ENCODE measurements at regions not wholly inside any gene's neighbourhood (a gene's known extent, or its start where the extent isn't known, plus 50 kb on each side); places are given as distances from the start of the nearest gene placed in this dataset.
"Not testable (repeated sequence)": the region's sequence is repeated elsewhere in the genome, so short reads cannot be mapped to it uniquely, and the experiment has no call there.

DNA sequence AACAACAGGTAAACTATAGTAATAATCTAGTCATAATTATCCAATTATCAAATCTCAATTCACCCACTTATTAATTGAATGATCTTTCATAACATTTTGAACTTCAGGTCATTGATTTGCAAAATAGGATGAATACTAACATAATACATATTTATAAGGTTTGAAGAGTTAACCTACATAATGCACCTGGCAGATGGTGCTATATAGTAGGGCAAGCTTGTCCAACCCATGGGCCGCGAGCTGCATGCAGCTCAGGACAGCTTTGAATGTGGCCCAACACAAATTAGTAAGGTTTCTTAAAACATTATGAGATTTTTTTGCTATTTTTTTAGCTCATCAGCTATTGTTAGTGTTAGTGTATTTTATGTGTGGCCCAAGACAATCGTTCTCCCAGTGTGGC, 815.8 kb upstream of the ID2 start:
- Mint-ChIP-seq H3K27me3 (peaks cover 4% of the 10 kb centered on the region), H3K4me1 (ENCODE audit: low read depth) (no peaks in the 10 kb centered on the region), H3K36me3 (ENCODE audit: low read depth) (no peaks in the 10 kb centered on the region), H3K4me3 (no peak overlapping the region), H3K27ac (no peak overlapping the region), H3K9me3 (no peaks in the 10 kb centered on the region)

DNA sequence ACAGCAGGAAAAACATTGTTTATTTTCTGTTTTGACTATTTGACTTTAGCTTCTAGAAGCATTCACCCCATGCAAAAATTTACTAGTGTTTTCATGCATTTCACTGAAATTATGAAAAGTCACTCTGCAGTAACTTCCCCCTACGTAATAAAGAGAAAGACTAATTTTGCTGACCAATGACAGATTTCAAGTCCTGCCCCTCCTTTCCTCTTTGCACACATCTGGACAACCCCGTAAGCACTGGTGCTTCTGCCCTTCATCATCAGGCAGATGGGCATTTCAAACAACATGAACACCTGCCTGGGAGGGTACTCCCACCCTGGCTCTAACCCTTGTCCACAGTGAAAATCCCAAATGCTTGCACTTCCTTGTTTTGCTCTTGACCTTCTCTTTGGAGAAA, 815.0 kb upstream of the ID2 start:
- Mint-ChIP-seq H3K4me1 (ENCODE audit: low read depth) (no peaks in the 10 kb centered on the region), H3K36me3 (ENCODE audit: low read depth) (no peaks in the 10 kb centered on the region), H3K27me3 (peaks cover 4% of the 10 kb centered on the region), H3K4me3 (no peak overlapping the region), H3K27ac (no peak overlapping the region), H3K9me3 (no peaks in the 10 kb centered on the region)

DNA sequence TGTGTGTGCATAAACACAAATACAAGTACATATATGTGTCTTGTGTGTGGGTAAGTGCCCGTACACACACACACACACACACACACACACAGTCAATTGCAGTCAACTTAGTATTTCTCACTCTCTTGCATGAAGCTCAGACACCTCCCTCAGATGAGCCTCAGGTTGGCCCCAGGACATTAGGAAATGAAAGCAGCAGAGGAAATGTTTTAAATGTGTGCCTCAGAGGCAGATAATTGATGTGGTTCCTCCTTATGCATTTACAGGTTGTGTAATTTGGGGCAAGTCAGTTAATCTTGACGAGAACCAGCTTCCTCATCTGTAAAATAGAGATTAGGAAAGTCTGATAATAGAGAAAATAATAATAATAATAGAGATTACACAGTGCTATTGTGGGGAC, 814.0 kb upstream of the ID2 start:
- Mint-ChIP-seq H3K27me3 (peaks cover 4% of the 10 kb centered on the region), H3K4me1 (ENCODE audit: low read depth) (no peaks in the 10 kb centered on the region), H3K9me3 (no peaks in the 10 kb centered on the region), H3K36me3 (ENCODE audit: low read depth) (no peaks in the 10 kb centered on the region), H3K4me3 (no peak overlapping the region), H3K27ac (no peak overlapping the region)

DNA sequence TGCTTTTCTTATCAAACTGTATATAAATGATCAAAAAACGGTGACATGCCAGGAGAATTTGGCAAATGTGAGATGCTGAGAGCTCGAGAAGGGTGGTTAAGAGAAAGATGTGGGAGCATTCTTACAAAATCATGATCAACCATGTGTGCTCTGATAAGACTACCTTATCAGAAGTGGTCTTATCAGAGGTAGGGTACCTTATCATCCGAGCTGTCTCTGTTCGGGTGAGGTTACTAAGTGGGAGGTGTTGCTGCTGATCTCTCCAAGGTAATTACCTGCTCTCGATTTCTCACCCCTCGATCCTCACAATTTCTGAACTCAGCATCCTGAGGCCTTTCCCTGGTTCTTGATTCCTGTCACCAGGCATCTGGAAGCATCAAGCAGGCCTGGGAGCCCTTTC, 813.0 kb upstream of the ID2 start:
- no peaks in the 10 kb centered on the region for H3K4me1 Mint-ChIP-seq (ENCODE audit: low read depth)
- no peaks in the 10 kb centered on the region for H3K36me3 Mint-ChIP-seq (ENCODE audit: low read depth)
- H3K27ac Mint-ChIP-seq: no peak overlapping the region
- H3K9me3 Mint-ChIP-seq: no peaks in the 10 kb centered on the region
- no peak overlapping the region for H3K4me3 Mint-ChIP-seq
- peaks cover 4% of the 10 kb centered on the region for H3K27me3 Mint-ChIP-seq

DNA sequence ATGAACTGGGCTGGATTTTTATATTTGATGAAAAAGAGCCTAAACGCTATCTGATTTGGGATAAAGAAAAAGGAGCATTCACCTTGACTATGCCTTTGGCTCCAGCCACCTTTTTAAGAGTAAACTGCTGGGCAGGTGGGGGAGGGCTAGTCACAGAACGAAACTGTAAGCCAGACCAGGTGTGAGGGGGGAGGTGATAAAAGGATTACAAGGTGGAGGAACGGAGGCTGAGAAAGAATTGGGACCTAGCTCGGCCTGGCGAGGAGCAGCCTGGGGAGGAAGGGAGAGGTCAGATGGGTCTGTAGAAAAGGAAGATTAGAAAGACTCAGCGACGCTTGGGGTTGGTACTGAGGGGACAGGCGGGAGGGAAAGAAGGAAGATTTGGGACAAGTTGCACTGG, 805.4 kb upstream of the ID2 start:
- not testable (repeated sequence) for H3K36me3 Mint-ChIP-seq (ENCODE audit: low read depth); H3K4me1 Mint-ChIP-seq (ENCODE audit: low read depth); H3K9me3 Mint-ChIP-seq; H3K27ac Mint-ChIP-seq; H3K4me3 Mint-ChIP-seq; H3K27me3 Mint-ChIP-seq

DNA sequence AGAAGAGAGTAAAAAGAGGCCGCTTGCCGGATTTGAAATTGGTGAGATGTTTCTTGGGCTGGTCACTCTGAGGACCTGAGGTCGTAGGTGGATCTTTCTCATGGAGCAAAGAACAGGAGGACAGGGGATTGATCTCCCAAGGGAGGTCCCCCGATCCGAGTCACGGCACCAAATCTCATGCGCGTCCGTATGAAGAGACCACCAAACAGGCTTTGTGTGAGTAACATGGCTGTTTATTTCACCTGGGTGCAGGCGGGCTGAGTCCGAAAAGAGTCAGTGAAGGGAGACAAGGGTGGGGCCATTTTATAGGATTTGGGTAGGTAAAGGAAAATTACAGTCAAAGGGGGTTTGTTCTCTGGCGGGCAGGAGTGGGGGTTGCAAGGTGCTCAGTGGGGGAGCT, 803.6 kb upstream of the ID2 start:
- H3K36me3 Mint-ChIP-seq (ENCODE audit: low read depth); H3K4me3 Mint-ChIP-seq; H3K4me1 Mint-ChIP-seq (ENCODE audit: low read depth): not testable (repeated sequence)

DNA sequence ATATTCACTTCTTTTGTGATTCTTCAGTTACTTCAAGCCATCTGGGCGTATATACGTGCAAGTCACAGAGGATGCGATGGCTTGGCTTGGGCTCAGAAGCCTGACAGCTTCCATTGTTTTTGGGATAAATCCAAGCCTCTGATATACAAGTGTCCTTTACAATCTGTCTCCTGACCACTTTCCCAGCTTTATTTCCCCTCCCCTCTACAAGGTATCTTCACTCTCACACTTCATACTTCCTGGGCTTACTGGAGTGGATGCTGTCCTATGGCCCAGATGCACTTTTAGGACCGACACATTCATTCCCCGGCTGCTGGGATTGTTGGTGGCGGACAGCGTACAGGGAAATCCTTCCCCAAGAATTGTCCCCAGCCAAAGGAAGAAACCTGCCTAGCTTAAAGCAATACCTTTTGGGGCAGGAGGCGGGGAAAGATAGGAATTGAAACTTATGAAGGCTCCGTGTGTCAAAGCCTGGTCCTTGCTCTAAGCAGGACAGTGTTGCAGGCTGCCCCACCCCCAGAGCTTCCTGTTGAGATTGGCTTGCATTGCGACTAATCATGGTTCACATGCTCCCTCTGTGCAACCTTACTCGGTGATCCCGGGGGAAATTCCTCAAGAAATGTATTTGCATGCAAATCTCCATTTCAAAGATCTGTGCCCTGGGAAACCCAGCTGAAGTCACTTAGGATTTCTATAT, 802.9 kb upstream of the ID2 start:
- H3K27ac Mint-ChIP-seq: no peak overlapping the region

More for the DNA sequence above, 803.6 kb upstream of the ID2 start:
- H3K9me3 Mint-ChIP-seq, H3K27ac Mint-ChIP-seq, H3K27me3 Mint-ChIP-seq: not testable (repeated sequence)

DNA sequence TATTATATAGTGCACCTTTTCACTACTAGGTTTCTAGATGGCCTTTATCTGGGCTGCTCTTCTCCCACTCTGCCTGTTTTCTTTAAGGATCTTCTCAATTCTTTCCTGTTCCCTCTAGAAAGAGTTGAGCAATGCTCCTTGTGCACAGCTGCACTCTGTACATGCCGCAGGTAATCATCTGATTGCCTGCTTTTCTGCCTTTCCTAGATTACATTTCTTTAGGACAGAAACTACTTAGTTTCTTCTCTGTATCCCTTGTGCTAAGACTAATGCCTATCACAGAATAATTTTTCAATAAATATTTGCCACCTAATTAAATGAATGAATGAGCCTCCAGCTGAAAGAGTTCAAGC, 802.4 kb upstream of the ID2 start:
- Mint-ChIP-seq H3K27ac (no peak overlapping the region), H3K36me3 (ENCODE audit: low read depth) (no peaks in the 10 kb centered on the region)

More for the DNA sequence above, 802.9 kb upstream of the ID2 start:
- Mint-ChIP-seq H3K4me1 (ENCODE audit: low read depth) (no peaks in the 10 kb centered on the region), H3K27me3 (no peaks in the 10 kb centered on the region), H3K4me3 (no peak overlapping the region), H3K36me3 (ENCODE audit: low read depth) (no peaks in the 10 kb centered on the region), H3K9me3 (peaks cover 5% of the 10 kb centered on the region)

DNA sequence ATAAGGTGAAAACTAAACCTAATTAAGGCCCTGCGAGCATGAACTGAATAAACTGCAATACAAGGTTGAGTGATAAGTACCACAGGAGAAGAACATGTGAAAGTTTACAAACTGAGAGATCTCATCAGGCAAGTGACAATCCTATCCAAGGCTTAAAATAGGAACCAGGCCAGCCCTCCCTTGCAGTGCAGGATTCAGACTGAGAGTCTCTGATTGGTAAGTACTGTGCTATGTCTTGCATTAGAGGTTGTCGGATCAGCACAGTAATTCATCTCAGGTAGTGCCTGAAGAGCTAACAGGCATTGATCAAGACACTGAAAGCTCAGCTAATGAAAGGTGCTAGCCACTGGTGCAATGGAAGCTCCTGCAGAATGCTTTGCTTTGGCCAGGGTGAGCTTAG, 801.7 kb upstream of the ID2 start:
- Mint-ChIP-seq H3K27ac (no peak overlapping the region), H3K27me3 (no peaks in the 10 kb centered on the region), H3K9me3 (peaks cover 5% of the 10 kb centered on the region), H3K36me3 (ENCODE audit: low read depth) (no peaks in the 10 kb centered on the region), H3K4me3 (no peak overlapping the region), H3K4me1 (ENCODE audit: low read depth) (no peaks in the 10 kb centered on the region)

More for the DNA sequence above, 802.4 kb upstream of the ID2 start:
- no peaks in the 10 kb centered on the region for H3K27me3 Mint-ChIP-seq
- no peaks in the 10 kb centered on the region for H3K4me1 Mint-ChIP-seq (ENCODE audit: low read depth)
- peaks cover 5% of the 10 kb centered on the region for H3K9me3 Mint-ChIP-seq
- H3K4me3 Mint-ChIP-seq: no peak overlapping the region

DNA sequence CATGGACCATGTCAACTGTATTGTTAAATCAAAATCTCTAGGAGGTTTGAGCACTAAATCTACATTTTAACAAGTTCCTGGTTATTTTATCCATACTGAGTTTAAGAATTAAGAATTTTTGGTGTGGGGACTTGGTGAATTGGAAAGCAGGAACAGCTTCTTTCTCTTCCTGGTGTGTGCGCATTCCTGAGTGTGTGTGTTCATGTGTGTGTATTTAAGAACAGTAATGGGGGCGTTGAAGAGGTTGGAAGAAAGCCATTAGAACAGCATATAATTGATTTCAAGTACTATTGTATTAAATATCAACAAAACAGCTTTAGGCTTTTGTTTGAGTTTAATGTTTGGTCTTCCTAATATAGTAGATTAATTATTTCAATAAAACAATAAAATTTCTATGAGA, 801.3 kb upstream of the ID2 start:
- H3K9me3 Mint-ChIP-seq: peaks cover 5% of the 10 kb centered on the region
- no peaks in the 10 kb centered on the region for H3K27me3 Mint-ChIP-seq
- H3K4me1 Mint-ChIP-seq (ENCODE audit: low read depth): no peaks in the 10 kb centered on the region

DNA sequence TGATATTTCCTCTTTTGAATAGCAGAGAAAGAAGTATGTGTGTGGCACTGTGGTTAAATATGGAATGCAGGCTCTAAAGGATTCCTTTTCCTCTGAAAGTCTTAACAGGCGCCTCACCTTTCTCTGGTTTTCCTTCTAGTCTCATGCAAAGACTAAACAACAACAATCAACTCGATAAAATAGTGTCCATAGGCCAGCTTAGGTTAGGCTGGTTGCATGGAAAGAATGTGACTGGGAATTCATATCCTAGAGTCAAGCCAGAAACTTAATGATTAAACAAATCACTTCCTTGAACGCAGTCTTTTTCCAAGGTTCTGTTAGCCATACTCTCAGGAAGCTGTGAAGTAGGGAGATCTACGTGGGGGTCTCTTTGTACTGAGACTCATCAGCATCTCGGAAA, 800.8 kb upstream of the ID2 start:
- peaks cover 5% of the 10 kb centered on the region for H3K9me3 Mint-ChIP-seq

More for the DNA sequence above, 801.3 kb upstream of the ID2 start:
- no peak overlapping the region for H3K27ac Mint-ChIP-seq
- no peaks in the 10 kb centered on the region for H3K36me3 Mint-ChIP-seq (ENCODE audit: low read depth)
- no peak overlapping the region for H3K4me3 Mint-ChIP-seq

DNA sequence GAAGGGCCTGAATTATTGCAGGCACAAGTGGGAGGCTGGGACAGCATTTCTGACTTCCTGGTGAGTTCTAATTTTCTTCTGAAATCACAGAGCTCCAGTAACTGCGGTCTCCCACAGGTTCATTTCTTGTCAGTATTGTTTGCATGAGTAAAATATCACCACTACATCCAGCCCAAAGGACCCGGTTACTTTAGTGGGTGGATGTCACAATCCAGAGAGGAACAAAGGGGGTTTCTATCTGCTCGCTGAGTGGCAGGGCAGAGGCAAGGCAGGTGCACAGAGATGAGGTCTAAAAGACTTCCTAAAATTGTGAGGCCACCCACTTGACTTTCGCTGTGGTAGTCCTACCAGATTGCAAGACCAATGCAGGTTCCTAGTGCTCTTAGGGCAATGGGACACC, 800.4 kb upstream of the ID2 start:
- Mint-ChIP-seq H3K4me3 (no peak overlapping the region), H3K27ac (no peak overlapping the region), H3K9me3 (peaks cover 5% of the 10 kb centered on the region), H3K36me3 (ENCODE audit: low read depth) (no peaks in the 10 kb centered on the region), H3K4me1 (ENCODE audit: low read depth) (no peaks in the 10 kb centered on the region), H3K27me3 (no peaks in the 10 kb centered on the region)

More for the DNA sequence above, 800.8 kb upstream of the ID2 start:
- Mint-ChIP-seq H3K27ac (no peak overlapping the region), H3K4me3 (no peak overlapping the region), H3K4me1 (ENCODE audit: low read depth) (no peaks in the 10 kb centered on the region), H3K27me3 (no peaks in the 10 kb centered on the region), H3K36me3 (ENCODE audit: low read depth) (no peaks in the 10 kb centered on the region)

DNA sequence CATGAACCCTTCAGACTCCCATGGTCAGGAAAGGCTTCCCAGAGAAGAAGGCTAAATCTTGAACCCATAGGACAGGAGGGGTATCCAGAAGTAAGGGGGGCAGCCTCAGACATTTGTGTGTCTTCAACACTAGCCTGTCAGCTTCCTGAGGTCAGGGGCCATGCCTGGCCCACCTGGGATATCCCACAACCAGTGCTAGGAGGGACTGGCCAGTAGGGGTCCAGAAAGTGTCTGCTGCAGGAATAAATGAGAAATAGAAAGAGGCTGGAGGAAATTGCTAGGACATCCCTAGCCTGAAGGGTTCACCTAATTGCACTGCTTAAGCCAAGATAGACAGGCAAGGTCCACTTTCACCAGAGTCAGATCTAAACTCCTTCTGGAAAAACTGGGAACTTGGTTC, 799.6 kb upstream of the ID2 start:
- Mint-ChIP-seq H3K27me3 (no peaks in the 10 kb centered on the region), H3K27ac (no peak overlapping the region), H3K36me3 (ENCODE audit: low read depth) (no peaks in the 10 kb centered on the region), H3K4me3 (no peak overlapping the region), H3K9me3 (peaks cover 5% of the 10 kb centered on the region), H3K4me1 (ENCODE audit: low read depth) (no peaks in the 10 kb centered on the region)

DNA sequence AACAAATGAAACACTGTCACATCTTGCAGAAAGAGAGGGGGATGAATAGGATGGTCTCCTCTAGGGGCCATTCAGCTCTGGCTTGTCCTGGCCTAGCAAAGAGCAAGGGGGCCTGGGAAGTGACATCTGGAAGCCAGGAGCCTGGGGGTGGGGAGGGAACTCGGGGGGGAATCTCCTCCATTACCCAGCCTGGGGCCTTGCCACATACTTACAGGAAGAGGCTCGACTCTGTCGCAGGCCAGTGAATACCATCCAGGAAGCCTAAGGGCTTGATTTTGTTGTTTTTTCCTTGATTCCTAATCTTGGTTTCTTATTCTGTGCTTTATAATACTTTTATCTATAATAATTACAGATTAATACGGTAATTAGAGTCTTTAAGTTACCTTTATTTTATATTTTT, 797.5 kb upstream of the ID2 start:
- no peaks in the 10 kb centered on the region for H3K27me3 Mint-ChIP-seq
- H3K4me3 Mint-ChIP-seq: no peak overlapping the region
- peaks cover 5% of the 10 kb centered on the region for H3K9me3 Mint-ChIP-seq
- H3K4me1 Mint-ChIP-seq (ENCODE audit: low read depth): no peaks in the 10 kb centered on the region
- H3K36me3 Mint-ChIP-seq (ENCODE audit: low read depth): no peaks in the 10 kb centered on the region
- H3K27ac Mint-ChIP-seq: no peak overlapping the region

DNA sequence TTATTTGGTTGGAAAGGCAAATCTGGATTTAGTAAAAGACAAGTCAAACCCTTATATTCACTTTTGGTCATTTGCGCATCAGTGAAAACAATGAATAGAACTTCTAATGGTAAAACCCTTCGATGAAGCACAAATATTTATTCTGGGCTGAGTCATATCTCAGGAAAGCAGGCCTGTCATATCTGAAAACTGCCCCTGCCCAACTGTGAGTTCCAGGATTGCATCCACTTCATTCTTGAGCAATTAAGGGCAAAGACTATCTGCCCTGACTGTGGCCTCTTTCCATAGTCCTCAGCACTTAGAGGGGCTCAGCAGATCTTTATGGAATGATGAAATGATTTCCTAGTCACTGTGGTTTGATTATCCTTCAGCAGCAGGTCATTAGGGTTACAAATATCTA, 795.2 kb upstream of the ID2 start:
- H3K27ac Mint-ChIP-seq: no peak overlapping the region
- H3K4me1 Mint-ChIP-seq (ENCODE audit: low read depth): no peaks in the 10 kb centered on the region
- no peaks in the 10 kb centered on the region for H3K27me3 Mint-ChIP-seq
- H3K36me3 Mint-ChIP-seq (ENCODE audit: low read depth): no peaks in the 10 kb centered on the region
- H3K9me3 Mint-ChIP-seq: peaks cover 5% of the 10 kb centered on the region
- H3K4me3 Mint-ChIP-seq: no peak overlapping the region

DNA sequence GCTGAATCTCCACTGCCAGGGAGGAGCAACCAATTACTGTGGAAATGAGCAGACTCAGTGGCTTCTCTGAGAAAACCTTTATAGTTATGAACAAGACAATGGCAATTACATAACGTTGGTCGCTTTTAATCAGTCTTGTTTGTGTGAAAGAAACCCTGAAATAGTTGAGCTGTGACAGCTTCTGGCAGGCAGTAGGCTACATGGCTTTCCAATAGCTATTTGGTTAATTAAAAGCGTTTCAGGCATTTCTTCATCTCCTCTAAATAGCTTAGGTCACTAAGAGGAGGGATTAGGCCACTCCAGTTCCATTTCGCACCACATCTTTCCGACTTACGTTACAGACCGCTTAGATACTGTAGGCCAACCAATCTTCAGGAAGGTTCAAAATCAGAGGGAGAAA, 794.4 kb upstream of the ID2 start:
- Mint-ChIP-seq H3K27me3 (no peaks in the 10 kb centered on the region), H3K9me3 (peaks cover 5% of the 10 kb centered on the region), H3K36me3 (ENCODE audit: low read depth) (no peaks in the 10 kb centered on the region), H3K27ac (no peak overlapping the region), H3K4me1 (ENCODE audit: low read depth) (no peaks in the 10 kb centered on the region), H3K4me3 (no peak overlapping the region)
